ENCODE measurements at regions not wholly inside any gene's neighbourhood (a gene's known extent, or its start where the extent isn't known, plus 50 kb on each side); places are given as distances from the start of the nearest gene placed in this dataset.

GRCh38 chr5:142486581-142486980 is 161.8 kb upstream of the SPRY4 start:
- DNase-seq (ENCODE audit: low read depth), result peak; percentile 76

GRCh38 chr5:142486020-142486419 is 161.2 kb upstream of the SPRY4 start:
- H3K4me3 ChIP-seq (ENCODE audit: low read depth, low read length), result no peak overlapping the region
- no peak for TF ChIP-seq CTCF (conservative IDR thresholded peaks at IDR 0.05; ENCODE audit: low read depth, low read length)
- no peak for DNase-seq (ENCODE audit: low read depth)

More at GRCh38 chr5:142486581-142486980, 161.8 kb upstream of the SPRY4 start:
- H3K4me3 ChIP-seq (ENCODE audit: low read depth, low read length), result no peak overlapping the region
- no peak for TF ChIP-seq CTCF (conservative IDR thresholded peaks at IDR 0.05; ENCODE audit: low read depth, low read length)

- H3K4me3 ChIP-seq (ENCODE audit: low read depth, low read length), result no peak overlapping the region
- no peak for DNase-seq (ENCODE audit: low read depth)
- no peak for TF ChIP-seq CTCF (conservative IDR thresholded peaks at IDR 0.05; ENCODE audit: low read depth, low read length)
Measured at GRCh38 chr5:142484821-142485387, 160.1 kb upstream of the SPRY4 start.

- DNase-seq (ENCODE audit: low read depth), result no peak
- no peak for TF ChIP-seq CTCF (conservative IDR thresholded peaks at IDR 0.05; ENCODE audit: low read depth, low read length)
Measured at GRCh38 chr5:142482207-142482606, 157.4 kb upstream of the SPRY4 start.

GRCh38 chr5:142481410-142481809 is 156.6 kb upstream of the SPRY4 start:
- no peak for DNase-seq (ENCODE audit: low read depth)
- no peak overlapping the region for H3K4me3 ChIP-seq (ENCODE audit: low read depth, low read length)

More at GRCh38 chr5:142482207-142482606, 157.4 kb upstream of the SPRY4 start:
- H3K4me3 ChIP-seq (ENCODE audit: low read depth, low read length), result no peak overlapping the region

GRCh38 chr5:142479854-142480519 is 155.2 kb upstream of the SPRY4 start:
- no peak for TF ChIP-seq CTCF (conservative IDR thresholded peaks at IDR 0.05; ENCODE audit: low read depth, low read length)
- no peak for DNase-seq (ENCODE audit: low read depth)
- H3K4me3 ChIP-seq (ENCODE audit: low read depth, low read length), result no peak overlapping the region

More at GRCh38 chr5:142481410-142481809, 156.6 kb upstream of the SPRY4 start:
- TF ChIP-seq CTCF (conservative IDR thresholded peaks at IDR 0.05; ENCODE audit: low read depth, low read length), result no peak

GRCh38 chr5:142479150-142479549 is 154.3 kb upstream of the SPRY4 start:
- DNase-seq (ENCODE audit: low read depth), result no peak
- TF ChIP-seq CTCF (conservative IDR thresholded peaks at IDR 0.05; ENCODE audit: low read depth, low read length), result no peak
- no peak overlapping the region for H3K4me3 ChIP-seq (ENCODE audit: low read depth, low read length)
